ENCODE measurements at regions not wholly inside any gene's neighbourhood (a gene's known extent, or its start where the extent isn't known, plus 50 kb on each side); places are given as distances from the start of the nearest gene placed in this dataset.
"Not testable (repeated sequence)": the region's sequence is repeated elsewhere in the genome, so short reads cannot be mapped to it uniquely, and the experiment has no call there.

- Histone ChIP-seq H3K27ac (no peak overlapping the region), H3F3A (ENCODE audit: insufficient read depth, low read depth) (no peaks in the 10 kb centered on the region), H2AFZ (no peak overlapping the region), H3K79me2 (ENCODE audit: low read depth) (no peaks in the 10 kb centered on the region), H3K4me2 (no peak overlapping the region), H4K20me1 (ENCODE audit: insufficient read depth) (no peaks in the 10 kb centered on the region), H3K4me1 (replicated peaks; ENCODE audit: insufficient read depth) (no peaks in the 10 kb centered on the region), H3K4me3 (no peak overlapping the region), H3K9me3 (ENCODE audit: insufficient read depth, low read depth) (no peaks in the 10 kb centered on the region), H3K9me2 (ENCODE audit: insufficient read depth) (peaks cover 8% of the 10 kb centered on the region; the same call in 1 of the 2 replicates), H3K36me3 (ENCODE audit: low read depth) (no peaks in the 10 kb centered on the region), H3K27me3 (ENCODE audit: insufficient read depth, low read depth) (no peaks in the 10 kb centered on the region)
- DNase-seq, result no peak
- TF ChIP-seq EZH2 (IDR thresholded peaks at IDR 0.05; ENCODE audit: low read depth) (no peak), CTCF (conservative IDR thresholded peaks at IDR 0.05) (no peak)
- intact Hi-C loops (cut with micrococcal nuclease; ENCODE audit: unreplicated experiment), result no loop called here
- BruUV-seq (replicated peaks), result no TSS peak
- POLR2A ChIA-PET (ENCODE audit: unreplicated experiment), result no interaction called here
- CTCF ChIA-PET, result no interaction called here
These were observed 359.9 kb upstream of the COX7C start for GRCh38 chr5:86257871-86258270.

DNA sequence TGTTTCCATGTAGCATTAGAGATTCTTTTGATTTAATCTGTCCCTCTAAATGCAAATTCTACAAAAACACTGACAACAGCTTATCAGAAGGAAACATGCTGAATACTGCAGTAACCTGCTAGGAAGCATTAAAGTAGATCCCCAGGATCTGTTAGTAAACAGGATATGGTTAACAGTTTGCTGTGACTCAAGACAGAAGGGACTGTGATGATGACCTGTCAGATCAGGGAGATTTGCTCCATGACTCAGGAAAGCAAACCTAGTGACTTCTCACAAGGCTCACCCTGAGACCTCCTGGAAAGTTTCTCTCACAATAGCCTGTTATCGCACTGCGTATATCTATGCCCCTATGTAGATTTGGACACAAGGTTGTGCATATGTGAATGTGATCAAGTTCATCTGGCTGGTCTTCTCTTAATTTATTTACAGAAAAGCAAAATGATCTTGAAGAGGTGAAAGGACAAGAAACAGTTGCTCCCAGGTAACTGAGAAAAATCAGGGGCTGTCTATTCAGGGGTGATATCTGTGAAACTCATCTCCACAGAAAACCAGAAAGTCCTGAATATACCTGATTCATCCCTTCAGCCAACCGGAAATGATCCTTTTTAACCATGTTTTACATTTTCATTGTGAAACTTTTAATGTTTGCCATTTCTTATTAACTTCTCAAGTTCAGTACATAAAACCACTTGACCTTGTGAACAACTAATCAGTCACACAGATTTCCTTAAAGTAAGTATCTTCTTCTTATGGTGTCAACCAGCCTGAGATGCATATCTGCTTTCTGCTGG, 333.1 kb upstream of the COX7C start:
- Histone ChIP-seq H3K4me1 (replicated peaks; ENCODE audit: insufficient read depth) (peaks cover 14% of the 10 kb centered on the region), H3K27ac (peak overlapping the region; percentile 66), H3K4me2 (peak overlapping the region; percentile 16), H3K4me3 (0 out of 2 replicates have a peak overlapping the region, but pooled peaks have one; percentile 10)
- H3K27me3 ChIP-seq (ENCODE audit: insufficient read depth, low read depth); POLR2A ChIA-PET (ENCODE audit: unreplicated experiment); H3F3A ChIP-seq (ENCODE audit: insufficient read depth, low read depth); H2AFZ ChIP-seq; H3K9me3 ChIP-seq (ENCODE audit: insufficient read depth, low read depth); H4K20me1 ChIP-seq (ENCODE audit: insufficient read depth); H3K79me2 ChIP-seq (ENCODE audit: low read depth); BruUV-seq (replicated peaks); H3K36me3 ChIP-seq (ENCODE audit: low read depth); intact Hi-C loops (cut with micrococcal nuclease; ENCODE audit: unreplicated experiment); CTCF ChIA-PET; H3K9me2 ChIP-seq (ENCODE audit: insufficient read depth): not testable (repeated sequence)
- peak; percentile 2 to 66 for DNase-seq

DNA sequence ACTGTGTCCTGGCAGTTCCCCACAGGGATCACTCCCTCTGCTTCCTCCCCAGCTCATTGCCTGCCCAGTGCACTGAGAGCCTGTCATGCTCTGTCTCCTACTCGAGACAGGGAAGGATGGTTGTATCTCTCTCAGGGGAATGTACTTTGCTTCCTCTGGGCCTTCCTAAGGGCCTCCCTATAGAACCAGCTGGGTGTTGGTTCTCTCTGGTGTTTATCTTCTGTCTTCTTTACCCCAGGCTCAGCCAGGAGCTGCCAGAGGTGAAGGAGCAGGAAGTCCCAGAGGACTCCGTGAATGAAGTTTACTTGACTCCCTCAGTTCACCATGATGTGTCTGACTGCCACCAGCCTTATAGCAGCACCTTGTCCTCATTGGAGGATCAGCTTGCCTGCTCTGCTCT, 330.3 kb upstream of the COX7C start:
- H3K27ac ChIP-seq; CTCF ChIA-PET; H3K27me3 ChIP-seq (ENCODE audit: insufficient read depth, low read depth); BruUV-seq (replicated peaks); POLR2A ChIA-PET (ENCODE audit: unreplicated experiment); H3K79me2 ChIP-seq (ENCODE audit: low read depth); H3K9me2 ChIP-seq (ENCODE audit: insufficient read depth); H3F3A ChIP-seq (ENCODE audit: insufficient read depth, low read depth); H3K4me3 ChIP-seq; H4K20me1 ChIP-seq (ENCODE audit: insufficient read depth); H3K4me2 ChIP-seq; H3K9me3 ChIP-seq (ENCODE audit: insufficient read depth, low read depth); intact Hi-C loops (cut with micrococcal nuclease; ENCODE audit: unreplicated experiment); H3K36me3 ChIP-seq (ENCODE audit: low read depth); H2AFZ ChIP-seq; DNase-seq: not testable (repeated sequence)
- H3K4me1 ChIP-seq (replicated peaks; ENCODE audit: insufficient read depth), result peaks cover 14% of the 10 kb centered on the region

GRCh38 chr5:86289786-86290185, 328.0 kb upstream of the COX7C start:
- H3K27ac ChIP-seq; H3K4me3 ChIP-seq; H3K27me3 ChIP-seq (ENCODE audit: insufficient read depth, low read depth); intact Hi-C loops (cut with micrococcal nuclease; ENCODE audit: unreplicated experiment); DNase-seq; H3K36me3 ChIP-seq (ENCODE audit: low read depth); H3K9me3 ChIP-seq (ENCODE audit: insufficient read depth, low read depth); CTCF ChIA-PET; H3F3A ChIP-seq (ENCODE audit: insufficient read depth, low read depth); H3K9me2 ChIP-seq (ENCODE audit: insufficient read depth); H3K4me2 ChIP-seq; BruUV-seq (replicated peaks); H2AFZ ChIP-seq; H3K4me1 ChIP-seq (replicated peaks; ENCODE audit: insufficient read depth); H4K20me1 ChIP-seq (ENCODE audit: insufficient read depth); H3K79me2 ChIP-seq (ENCODE audit: low read depth); POLR2A ChIA-PET (ENCODE audit: unreplicated experiment): not testable (repeated sequence)

DNA sequence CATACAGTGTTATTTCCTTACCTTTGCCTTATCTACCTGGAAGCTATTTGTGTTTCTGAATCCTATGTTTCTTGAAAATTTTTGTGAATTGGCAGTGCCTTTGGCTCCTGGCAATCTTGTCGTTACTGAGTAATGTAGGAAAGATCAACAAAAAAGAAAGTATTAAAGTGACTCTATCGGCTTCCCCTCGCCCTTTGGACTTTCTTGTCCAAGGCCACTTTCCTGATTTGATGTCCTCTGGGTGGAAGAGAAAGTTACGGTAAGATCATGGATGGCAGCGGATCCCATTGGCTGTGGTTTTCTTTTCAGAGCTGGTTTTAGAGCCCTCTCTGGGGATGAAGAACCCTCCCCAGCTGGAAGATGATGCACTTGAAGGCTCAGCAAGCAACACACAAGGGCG, 324.9 kb upstream of the COX7C start:
- H2AFZ ChIP-seq; CTCF ChIA-PET; BruUV-seq (replicated peaks); H3K4me2 ChIP-seq; H3K36me3 ChIP-seq (ENCODE audit: low read depth); intact Hi-C loops (cut with micrococcal nuclease; ENCODE audit: unreplicated experiment); H3K27me3 ChIP-seq (ENCODE audit: insufficient read depth, low read depth); H3F3A ChIP-seq (ENCODE audit: insufficient read depth, low read depth); H3K4me3 ChIP-seq; H3K9me2 ChIP-seq (ENCODE audit: insufficient read depth); DNase-seq; H3K79me2 ChIP-seq (ENCODE audit: low read depth); H3K9me3 ChIP-seq (ENCODE audit: insufficient read depth, low read depth); H3K27ac ChIP-seq; H4K20me1 ChIP-seq (ENCODE audit: insufficient read depth); H3K4me1 ChIP-seq (replicated peaks; ENCODE audit: insufficient read depth): not testable (repeated sequence)
- POLR2A ChIA-PET (ENCODE audit: unreplicated experiment), result interaction anchor here (0.7 kb wide), 1 partner anchor 60 kb away, joined by 3 read pairs; no protein-coding TSS in a partner anchor

DNA sequence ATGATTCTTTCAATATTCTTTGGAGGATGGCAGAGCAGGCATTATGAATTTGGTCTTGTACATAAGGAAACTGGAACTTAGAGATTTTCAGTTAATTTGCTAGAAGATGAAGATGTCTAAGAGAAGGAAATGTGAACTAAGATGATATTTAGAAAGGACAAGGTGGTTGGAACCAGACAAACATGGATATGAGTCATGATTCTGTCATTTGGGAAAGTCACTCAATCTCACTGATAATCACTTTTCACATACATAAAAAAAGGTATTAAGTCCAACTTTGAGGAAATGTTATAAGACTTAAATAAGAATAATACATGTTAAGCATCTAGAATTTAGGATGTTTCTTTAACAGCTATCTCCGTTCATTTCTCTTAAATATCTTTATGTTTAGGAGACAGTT, 315.1 kb upstream of the COX7C start:
- H3F3A ChIP-seq (ENCODE audit: insufficient read depth, low read depth); BruUV-seq (replicated peaks); H3K27ac ChIP-seq; H3K4me3 ChIP-seq; CTCF ChIA-PET; H3K79me2 ChIP-seq (ENCODE audit: low read depth); H3K9me2 ChIP-seq (ENCODE audit: insufficient read depth); H3K9me3 ChIP-seq (ENCODE audit: insufficient read depth, low read depth); intact Hi-C loops (cut with micrococcal nuclease; ENCODE audit: unreplicated experiment); POLR2A ChIA-PET (ENCODE audit: unreplicated experiment); H2AFZ ChIP-seq; H3K27me3 ChIP-seq (ENCODE audit: insufficient read depth, low read depth); H4K20me1 ChIP-seq (ENCODE audit: insufficient read depth); DNase-seq; H3K4me2 ChIP-seq; H3K36me3 ChIP-seq (ENCODE audit: low read depth): not testable (repeated sequence)
- peaks cover 11% of the 10 kb centered on the region; the same call in 1 of the 2 replicates for H3K4me1 ChIP-seq (replicated peaks; ENCODE audit: insufficient read depth)
